GM12878 (cell line): ENCODE measurements at regions not wholly inside any gene's neighbourhood (a gene's known extent, or its start where the extent isn't known, plus 50 kb on each side); places are given as distances from the start of the nearest gene placed in this dataset.

Experiments
- ATAC-seq: fragments of 200-7000 bp; cut with Tn5 transposase; 3 replicates; pipeline ENCODE4 v1.9.1; 2020; ENCODE audit warnings: mild to moderate bottlenecking, moderate library complexity
- BruUV-seq: library from RNA; stranded (reverse); fragments of 400-500 nt; replicated peaks from 2 replicates; lab custom pipeline; 2021; lab: Mats Ljungman, UMichigan
- CTCF ChIA-PET: fragments of 300-600 bp; sonication (Branson Sonifier 250); formaldehyde crosslinking; extraction: SDS; loops from one replicate; lab custom pipeline; 2021; ENCODE audit warnings: inconsistent platforms; lab: Yijun Ruan, JAX
- POLR2A ChIA-PET: fragments of 350-600 bp; formaldehyde crosslinking; extraction: SDS; loops from one replicate; lab custom pipeline; 2021; ENCODE audit warnings: inconsistent platforms; lab: Charles Lee
- RAD21 ChIA-PET: fragments of 300-600 bp; sonication (Branson Sonifier 250); formaldehyde crosslinking; loops from one replicate; lab custom pipeline; 2023; ENCODE audit warnings: antibody characterized with exemption; ENCODE audit not compliant: unreplicated experiment; lab: Charles Lee
- SMC1A ChIA-PET: fragments of 300-600 bp; sonication (Branson Sonifier 250); formaldehyde crosslinking; loops from one replicate; lab custom pipeline; 2023; ENCODE audit not compliant: unreplicated experiment, uncharacterized antibody; lab: Charles Lee
- DNase-seq: peaks from one replicate; pipeline ENCODE4 v3.0.0-alpha.2; 2011; ENCODE audit warnings: low read depth, low spot score
- FAIRE-seq: peaks from 3 replicates; lab custom pipeline; 2011; peaks lifted over from hg19 to GRCh38; lab: Jason Lieb, UNC
- H2AFZ ChIP-seq: 2 replicates; pipeline ENCODE4 v1.6.0; 2011; ENCODE audit warnings: low read depth, low read length, control low read depth; ENCODE audit not compliant: control insufficient read depth
- H3K27ac ChIP-seq: 2 replicates; pipeline ENCODE4 v1.5.1; 2011; ENCODE audit warnings: control low read depth; ENCODE audit not compliant: control insufficient read depth, insufficient read depth
- H3K27me3 ChIP-seq, 2 experiments: replicated peaks in 1 of 2; 2 replicates each; pipeline versions ENCODE4 v1.6.0 to v1.6.1; 2011; ENCODE audit warnings: low read length in 1 of 2; ENCODE audit not compliant: control insufficient read depth in 2 of 2, insufficient read depth in 2 of 2
- H3K36me3 ChIP-seq, 2 experiments: 2 replicates each; pipeline ENCODE4 v1.5.1; 2011; ENCODE audit warnings: low read length in 1 of 2; ENCODE audit not compliant: control insufficient read depth in 2 of 2, insufficient read depth in 2 of 2
- H3K4me1 ChIP-seq: 2 replicates; pipeline ENCODE4 v1.6.1; 2011; ENCODE audit warnings: mild to moderate bottlenecking, low read length, moderate library complexity, mixed read lengths; ENCODE audit not compliant: control insufficient read depth, insufficient read depth
- H3K4me2 ChIP-seq: 2 replicates; pipeline ENCODE4 v1.6.0; 2011; ENCODE audit warnings: control low read depth; ENCODE audit not compliant: control insufficient read depth, insufficient read depth
- H3K4me3 ChIP-seq: fragments of 200-600 bp; sonication (generic); 2 replicates; pipeline ENCODE4 v1.5.1; 2016
- H3K79me2 ChIP-seq: 2 replicates; pipeline ENCODE4 v1.6.0; 2011; ENCODE audit warnings: low read length; ENCODE audit not compliant: control insufficient read depth, insufficient read depth
- H3K9ac ChIP-seq: 2 replicates; pipeline ENCODE4 v1.8.0; 2011; ENCODE audit warnings: low read length, control low read depth, mixed read lengths; ENCODE audit not compliant: control insufficient read depth, insufficient read depth
- H3K9me3 ChIP-seq: replicated peaks from 3 replicates; pipeline ENCODE4 v1.5.1; 2011; ENCODE audit warnings: mild to moderate bottlenecking, low read length; ENCODE audit not compliant: control insufficient read depth, insufficient read depth
- H4K20me1 ChIP-seq: 2 replicates; pipeline ENCODE4 v1.6.0; 2011; ENCODE audit not compliant: control insufficient read depth, insufficient read depth
- LARP7 ChIP-seq: fragments of 450-650 bp; IDR thresholded peaks from 2 replicates; pipeline ENCODE4 v1.6.1; 2017; ENCODE audit warnings: mild to moderate bottlenecking
- POLR2AphosphoS5 ChIP-seq: IDR thresholded peaks from 2 replicates; pipeline ENCODE4 v1.6.1; 2011; ENCODE audit warnings: mild to moderate bottlenecking, low read length, inconsistent platforms
- RAD21 ChIP-seq: IDR thresholded peaks from 2 replicates; pipeline ENCODE4 v1.6.1; 2011; ENCODE audit warnings: mild to moderate bottlenecking, low read depth, low read length, moderate library complexity; ENCODE audit not compliant: insufficient read depth
- SIX5 ChIP-seq: IDR thresholded peaks from 2 replicates; pipeline ENCODE4 v1.6.1; 2011; ENCODE audit warnings: mild to moderate bottlenecking, low read depth, low read length, moderate library complexity; ENCODE audit not compliant: severe bottlenecking
- ZZZ3 ChIP-seq: IDR thresholded peaks from 2 replicates; pipeline ENCODE4 v1.6.1; 2011; ENCODE audit warnings: low read depth; ENCODE audit not compliant: control insufficient read depth, insufficient read length
- WGBS: methylation state at CpG from one replicate; pipeline ENCODE4 v1.1.6; 2016; ENCODE audit warnings: low lambda C conversion rate; ENCODE audit not compliant: insufficient replicate concordance, insufficient coverage; ENCODE audit errors: missing lambda C conversion rate; 5-methylcytosine and 5-hydroxymethylcytosine counted together
- in situ Hi-C: fragments of 300-500 bp; cut with MboI; formaldehyde crosslinking; loops from 9 replicates; pipeline ENCODE4 v1.14.3; 2018; ENCODE audit warnings: mixed read lengths
- intact Hi-C: fragments of 100-400 bp; cut with micrococcal nuclease; formaldehyde crosslinking; loops from one replicate; pipeline ENCODE4 v1.14.2; 2022; ENCODE audit not compliant: unreplicated experiment
- TF ChIP-seq, protein P1 (sequence below): fragments of 150-350 bp; IDR thresholded peaks from 2 replicates; pipeline ENCODE4 v1.6.1; 2014; ENCODE audit warnings: mild to moderate bottlenecking, low read depth, low read length
- TF ChIP-seq, protein P2 (sequence below): IDR thresholded peaks from 2 replicates; pipeline ENCODE4 v1.6.1; 2011; ENCODE audit warnings: mild to moderate bottlenecking, low read depth, low read length, moderate library complexity; ENCODE audit not compliant: insufficient replicate concordance
- TF ChIP-seq, protein P3 (sequence below): fragments of 450-650 bp; IDR thresholded peaks from 2 replicates; pipeline ENCODE4 v1.6.1; 2016; ENCODE audit warnings: mild to moderate bottlenecking
- TF ChIP-seq, protein P4 (sequence below): fragments of 450-650 bp; IDR thresholded peaks from 2 replicates; pipeline ENCODE4 v1.6.1; 2017; ENCODE audit warnings: antibody characterized with exemption, mild to moderate bottlenecking, moderate library complexity

DNA sequence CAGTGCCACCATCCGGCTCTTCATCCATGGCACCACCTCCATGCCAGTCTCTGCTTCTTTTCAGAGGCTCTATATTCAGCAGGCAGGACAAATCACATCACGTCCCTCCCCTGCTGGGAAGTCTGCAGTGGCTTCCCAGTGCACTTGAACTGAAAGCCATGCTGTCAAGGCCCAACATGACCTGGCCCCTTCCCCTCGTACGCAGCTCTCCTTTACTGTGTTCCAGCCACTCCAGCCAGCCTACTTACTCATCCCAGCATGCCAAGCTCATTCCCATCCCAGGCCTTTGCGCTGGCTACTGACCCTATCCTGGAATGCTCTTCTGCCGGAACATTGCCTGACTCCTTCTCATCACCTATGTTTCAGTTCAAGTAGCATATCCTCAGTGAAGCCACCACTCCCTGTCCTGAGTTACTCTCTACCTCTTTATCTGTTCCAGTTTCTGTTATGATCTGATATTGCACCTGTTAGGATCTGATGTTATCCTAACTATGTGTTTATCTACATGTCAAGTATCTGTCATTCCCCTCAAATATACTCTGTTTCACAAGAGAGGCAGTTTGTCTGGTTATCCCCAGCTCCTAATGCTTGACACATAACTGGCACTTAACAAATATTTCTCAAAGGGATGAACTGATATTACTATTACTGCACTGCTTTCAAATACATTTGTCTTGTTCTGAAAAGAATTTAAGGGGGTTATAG, 101.2 kb upstream of the F3 start (continued):
- TF ChIP-seq, protein P1, sequence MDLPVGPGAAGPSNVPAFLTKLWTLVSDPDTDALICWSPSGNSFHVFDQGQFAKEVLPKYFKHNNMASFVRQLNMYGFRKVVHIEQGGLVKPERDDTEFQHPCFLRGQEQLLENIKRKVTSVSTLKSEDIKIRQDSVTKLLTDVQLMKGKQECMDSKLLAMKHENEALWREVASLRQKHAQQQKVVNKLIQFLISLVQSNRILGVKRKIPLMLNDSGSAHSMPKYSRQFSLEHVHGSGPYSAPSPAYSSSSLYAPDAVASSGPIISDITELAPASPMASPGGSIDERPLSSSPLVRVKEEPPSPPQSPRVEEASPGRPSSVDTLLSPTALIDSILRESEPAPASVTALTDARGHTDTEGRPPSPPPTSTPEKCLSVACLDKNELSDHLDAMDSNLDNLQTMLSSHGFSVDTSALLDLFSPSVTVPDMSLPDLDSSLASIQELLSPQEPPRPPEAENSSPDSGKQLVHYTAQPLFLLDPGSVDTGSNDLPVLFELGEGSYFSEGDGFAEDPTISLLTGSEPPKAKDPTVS = no peak
- no peak for TF ChIP-seq POLR2AphosphoS5
- TF ChIP-seq LARP7 = no peak

DNA sequence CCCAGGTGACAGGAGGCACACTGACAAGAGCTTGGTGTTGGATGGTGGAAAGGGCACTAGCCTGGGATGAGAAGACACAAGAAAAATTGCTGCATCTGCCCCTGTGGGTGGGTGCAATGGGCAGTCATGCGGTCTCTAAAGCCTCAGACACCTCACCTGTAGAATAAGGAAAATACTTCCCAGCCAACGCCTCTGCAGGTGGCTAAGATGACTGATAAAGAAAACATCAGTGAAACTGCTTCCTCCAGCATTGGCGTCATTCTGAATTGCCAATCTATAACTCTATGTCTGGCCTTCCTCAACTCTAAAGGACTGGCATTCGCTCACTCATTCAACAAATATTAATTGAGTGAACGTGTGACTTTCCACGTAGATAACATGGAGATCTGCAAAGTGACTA, 100.4 kb upstream of the F3 start:
- Histone ChIP-seq H4K20me1 (no peaks in the 10 kb centered on the region), H3K36me3 (no peaks in the 10 kb centered on the region), H3K9me3 (no peaks in the 10 kb centered on the region), H3K9ac (no peak overlapping the region), H3K4me2 (no peak overlapping the region), H3K4me1 (no peaks in the 10 kb centered on the region), H3K4me3 (no peak overlapping the region), H3K27me3 (no peaks in the 10 kb centered on the region), H2AFZ (no peak overlapping the region), H3K79me2 (no peaks in the 10 kb centered on the region), H3K27ac (no peak overlapping the region)
- DNase-seq = no peak
- CTCF ChIA-PET = no interaction called here
- no TSS peak for BruUV-seq
- RAD21 ChIA-PET = no interaction called here
- intact Hi-C loops = no loop called here
- no peak for FAIRE-seq
- in situ Hi-C loops = no loop called here
- WGBS = 27% methylated on average over 6 of the region's 6 CpGs
- POLR2A ChIA-PET = no interaction called here
- no peak for ATAC-seq
- SMC1A ChIA-PET = no interaction called here
- no peak for TF ChIP-seq SIX5
- TF ChIP-seq, protein P2, sequence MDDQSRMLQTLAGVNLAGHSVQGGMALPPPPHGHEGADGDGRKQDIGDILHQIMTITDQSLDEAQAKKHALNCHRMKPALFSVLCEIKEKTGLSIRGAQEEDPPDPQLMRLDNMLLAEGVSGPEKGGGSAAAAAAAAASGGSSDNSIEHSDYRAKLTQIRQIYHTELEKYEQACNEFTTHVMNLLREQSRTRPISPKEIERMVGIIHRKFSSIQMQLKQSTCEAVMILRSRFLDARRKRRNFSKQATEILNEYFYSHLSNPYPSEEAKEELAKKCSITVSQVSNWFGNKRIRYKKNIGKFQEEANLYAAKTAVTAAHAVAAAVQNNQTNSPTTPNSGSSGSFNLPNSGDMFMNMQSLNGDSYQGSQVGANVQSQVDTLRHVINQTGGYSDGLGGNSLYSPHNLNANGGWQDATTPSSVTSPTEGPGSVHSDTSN = no peak
- TF ChIP-seq, protein P3, sequence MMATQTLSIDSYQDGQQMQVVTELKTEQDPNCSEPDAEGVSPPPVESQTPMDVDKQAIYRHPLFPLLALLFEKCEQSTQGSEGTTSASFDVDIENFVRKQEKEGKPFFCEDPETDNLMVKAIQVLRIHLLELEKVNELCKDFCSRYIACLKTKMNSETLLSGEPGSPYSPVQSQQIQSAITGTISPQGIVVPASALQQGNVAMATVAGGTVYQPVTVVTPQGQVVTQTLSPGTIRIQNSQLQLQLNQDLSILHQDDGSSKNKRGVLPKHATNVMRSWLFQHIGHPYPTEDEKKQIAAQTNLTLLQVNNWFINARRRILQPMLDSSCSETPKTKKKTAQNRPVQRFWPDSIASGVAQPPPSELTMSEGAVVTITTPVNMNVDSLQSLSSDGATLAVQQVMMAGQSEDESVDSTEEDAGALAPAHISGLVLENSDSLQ = no peak
- no peak for TF ChIP-seq ZZZ3
- TF ChIP-seq RAD21 = no peak
- TF ChIP-seq, protein P4, sequence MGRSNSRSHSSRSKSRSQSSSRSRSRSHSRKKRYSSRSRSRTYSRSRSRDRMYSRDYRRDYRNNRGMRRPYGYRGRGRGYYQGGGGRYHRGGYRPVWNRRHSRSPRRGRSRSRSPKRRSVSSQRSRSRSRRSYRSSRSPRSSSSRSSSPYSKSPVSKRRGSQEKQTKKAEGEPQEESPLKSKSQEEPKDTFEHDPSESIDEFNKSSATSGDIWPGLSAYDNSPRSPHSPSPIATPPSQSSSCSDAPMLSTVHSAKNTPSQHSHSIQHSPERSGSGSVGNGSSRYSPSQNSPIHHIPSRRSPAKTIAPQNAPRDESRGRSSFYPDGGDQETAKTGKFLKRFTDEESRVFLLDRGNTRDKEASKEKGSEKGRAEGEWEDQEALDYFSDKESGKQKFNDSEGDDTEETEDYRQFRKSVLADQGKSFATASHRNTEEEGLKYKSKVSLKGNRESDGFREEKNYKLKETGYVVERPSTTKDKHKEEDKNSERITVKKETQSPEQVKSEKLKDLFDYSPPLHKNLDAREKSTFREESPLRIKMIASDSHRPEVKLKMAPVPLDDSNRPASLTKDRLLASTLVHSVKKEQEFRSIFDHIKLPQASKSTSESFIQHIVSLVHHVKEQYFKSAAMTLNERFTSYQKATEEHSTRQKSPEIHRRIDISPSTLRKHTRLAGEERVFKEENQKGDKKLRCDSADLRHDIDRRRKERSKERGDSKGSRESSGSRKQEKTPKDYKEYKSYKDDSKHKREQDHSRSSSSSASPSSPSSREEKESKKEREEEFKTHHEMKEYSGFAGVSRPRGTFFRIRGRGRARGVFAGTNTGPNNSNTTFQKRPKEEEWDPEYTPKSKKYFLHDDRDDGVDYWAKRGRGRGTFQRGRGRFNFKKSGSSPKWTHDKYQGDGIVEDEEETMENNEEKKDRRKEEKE = no peak
